ENCODE measurements at regions not wholly inside any gene's neighbourhood (a gene's known extent, or its start where the extent isn't known, plus 50 kb on each side); places are given as distances from the start of the nearest gene placed in this dataset.

GRCh38 chr10:33715303-33715975, 381.0 kb upstream of the NRP1 start:
- Histone ChIP-seq H3K79me2 (ENCODE audit: control insufficient read depth, insufficient read depth, low read length, poor library complexity) (no peaks in the 10 kb centered on the region), H3K4me2 (ENCODE audit: low read length) (no peak overlapping the region), H3K23ac (ENCODE audit: low read length) (no peak overlapping the region), H2BK120ac (ENCODE audit: insufficient read depth, low read length, poor library complexity) (no peak overlapping the region), H3K9me3 (ENCODE audit: insufficient read depth, low read depth, low read length) (no peaks in the 10 kb centered on the region), H2BK12ac (ENCODE audit: low read length) (no peak overlapping the region), H3K14ac (ENCODE audit: low read length) (no peak overlapping the region), H3K9ac (ENCODE audit: low read length) (no peak overlapping the region), H4K12ac (ENCODE audit: low read depth, low read length) (no peak overlapping the region), H3K27ac (ENCODE audit: low read depth, low read length) (no peak overlapping the region), H4K8ac (ENCODE audit: low read depth, low read length) (no peak overlapping the region), H3K79me1 (ENCODE audit: low read length) (no peaks in the 10 kb centered on the region), H4K91ac (ENCODE audit: low read depth, low read length) (no peak overlapping the region), H3K18ac (ENCODE audit: low read length) (no peak overlapping the region), H3K27me3 (ENCODE audit: insufficient read depth, low read length) (no peaks in the 10 kb centered on the region), H2BK5ac (ENCODE audit: low read depth, low read length, poor library complexity) (no peak overlapping the region), H3K4me1 (ENCODE audit: control insufficient read depth in 1 of 2, insufficient read depth in 2 of 2, low read length in 2 of 2) (no peaks in the 10 kb centered on the region), H3K36me3 (ENCODE audit: control insufficient read depth in 1 of 2, insufficient read depth in 2 of 2, low read length in 2 of 2) (no peaks in the 10 kb centered on the region), H2AK5ac (ENCODE audit: low read length) (no peak overlapping the region), H3K4ac (ENCODE audit: low read depth, low read length) (no peak overlapping the region), H2AFZ (ENCODE audit: insufficient read depth, low read length, poor library complexity) (no peak overlapping the region), H3K4me3 (ENCODE audit: low read depth, low read length) (no peak overlapping the region)
- WGBS (ENCODE audit: extremely low coverage, insufficient coverage, insufficient read length): no CpG with 5 or more reads among the region's 16 CpGs
- no peak for DNase-seq

DNA sequence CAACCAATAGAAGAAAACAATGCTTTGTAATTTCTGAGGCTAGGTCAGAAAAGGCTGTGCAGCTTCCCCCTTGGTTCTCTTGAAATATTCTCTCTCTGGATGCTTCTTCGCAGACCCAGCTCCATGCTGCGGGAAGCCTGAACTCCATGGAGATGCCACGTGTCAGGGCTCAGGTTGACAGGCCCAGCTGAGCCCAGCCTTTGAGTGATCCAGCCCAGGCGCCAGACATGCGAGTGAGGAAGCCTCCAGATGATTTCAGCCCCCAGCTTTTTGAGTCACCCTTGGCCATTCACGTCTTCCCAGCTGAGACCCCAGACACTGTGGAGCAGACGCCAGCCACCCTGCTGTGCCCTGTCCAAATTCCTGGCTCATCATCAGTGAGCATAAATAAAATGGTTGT, 378.4 kb upstream of the NRP1 start:
- Histone ChIP-seq H3K79me2 (ENCODE audit: control insufficient read depth, insufficient read depth, low read length, poor library complexity) (no peaks in the 10 kb centered on the region), H3K9ac (ENCODE audit: low read length) (no peak overlapping the region), H4K12ac (ENCODE audit: low read depth, low read length) (no peak overlapping the region), H3K27ac (ENCODE audit: low read depth, low read length) (no peak overlapping the region), H2BK5ac (ENCODE audit: low read depth, low read length, poor library complexity) (no peak overlapping the region), H3K4me2 (ENCODE audit: low read length) (no peak overlapping the region), H3K9me3 (ENCODE audit: insufficient read depth, low read depth, low read length) (no peaks in the 10 kb centered on the region), H4K91ac (ENCODE audit: low read depth, low read length) (no peak overlapping the region), H3K23ac (ENCODE audit: low read length) (no peak overlapping the region), H3K4ac (ENCODE audit: low read depth, low read length) (no peak overlapping the region), H3K14ac (ENCODE audit: low read length) (no peak overlapping the region), H2AK5ac (ENCODE audit: low read length) (no peak overlapping the region), H2AFZ (ENCODE audit: insufficient read depth, low read length, poor library complexity) (no peak overlapping the region), H3K4me1 (ENCODE audit: control insufficient read depth in 1 of 2, insufficient read depth in 2 of 2, low read length in 2 of 2) (no peaks in the 10 kb centered on the region), H2BK120ac (ENCODE audit: insufficient read depth, low read length, poor library complexity) (no peak overlapping the region), H3K79me1 (ENCODE audit: low read length) (no peaks in the 10 kb centered on the region), H2BK12ac (ENCODE audit: low read length) (no peak overlapping the region), H3K18ac (ENCODE audit: low read length) (no peak overlapping the region), H4K8ac (ENCODE audit: low read depth, low read length) (no peak overlapping the region), H3K36me3 (ENCODE audit: control insufficient read depth in 1 of 2, insufficient read depth in 2 of 2, low read length in 2 of 2) (no peaks in the 10 kb centered on the region), H3K4me3 (ENCODE audit: low read depth, low read length) (no peak overlapping the region), H3K27me3 (ENCODE audit: insufficient read depth, low read length) (no peaks in the 10 kb centered on the region)
- WGBS (ENCODE audit: extremely low coverage, insufficient coverage, insufficient read length): no CpG with 5 or more reads among the region's 7 CpGs
- no peak for DNase-seq

- H3K79me2 ChIP-seq (ENCODE audit: control insufficient read depth, insufficient read depth, low read length, poor library complexity): no peaks in the 10 kb centered on the region
- H3K27ac ChIP-seq (ENCODE audit: low read depth, low read length): no peak overlapping the region
- H2AFZ ChIP-seq (ENCODE audit: insufficient read depth, low read length, poor library complexity): no peak overlapping the region
- no peak for DNase-seq
- no peak overlapping the region for H2BK5ac ChIP-seq (ENCODE audit: low read depth, low read length, poor library complexity)
- no peak overlapping the region for H3K9ac ChIP-seq (ENCODE audit: low read length)
- H4K8ac ChIP-seq (ENCODE audit: low read depth, low read length): no peak overlapping the region
- H4K91ac ChIP-seq (ENCODE audit: low read depth, low read length): no peak overlapping the region
- H3K18ac ChIP-seq (ENCODE audit: low read length): no peak overlapping the region
- no peaks in the 10 kb centered on the region for H3K27me3 ChIP-seq (ENCODE audit: insufficient read depth, low read length)
- no peak overlapping the region for H3K23ac ChIP-seq (ENCODE audit: low read length)
- no peak overlapping the region for H3K4me3 ChIP-seq (ENCODE audit: low read depth, low read length)
- H3K36me3 ChIP-seq (ENCODE audit: control insufficient read depth in 1 of 2, insufficient read depth in 2 of 2, low read length in 2 of 2): no peaks in the 10 kb centered on the region
- H4K12ac ChIP-seq (ENCODE audit: low read depth, low read length): no peak overlapping the region
- H3K4ac ChIP-seq (ENCODE audit: low read depth, low read length): no peak overlapping the region
- no peaks in the 10 kb centered on the region for H3K79me1 ChIP-seq (ENCODE audit: low read length)
- H2BK12ac ChIP-seq (ENCODE audit: low read length): no peak overlapping the region
- no peak overlapping the region for H3K14ac ChIP-seq (ENCODE audit: low read length)
- no CpG with 5 or more reads among the region's 5 CpGs for WGBS (ENCODE audit: extremely low coverage, insufficient coverage, insufficient read length)
- H2AK5ac ChIP-seq (ENCODE audit: low read length): no peak overlapping the region
- no peak overlapping the region for H2BK120ac ChIP-seq (ENCODE audit: insufficient read depth, low read length, poor library complexity)
- no peak overlapping the region for H3K4me2 ChIP-seq (ENCODE audit: low read length)
- H3K4me1 ChIP-seq (ENCODE audit: control insufficient read depth in 1 of 2, insufficient read depth in 2 of 2, low read length in 2 of 2): peaks cover 0 to 4% of the 10 kb centered on the region in 2 experiments
- no peaks in the 10 kb centered on the region for H3K9me3 ChIP-seq (ENCODE audit: insufficient read depth, low read depth, low read length)
Measured at GRCh38 chr10:33710006-33710405, 375.5 kb upstream of the NRP1 start.

DNA sequence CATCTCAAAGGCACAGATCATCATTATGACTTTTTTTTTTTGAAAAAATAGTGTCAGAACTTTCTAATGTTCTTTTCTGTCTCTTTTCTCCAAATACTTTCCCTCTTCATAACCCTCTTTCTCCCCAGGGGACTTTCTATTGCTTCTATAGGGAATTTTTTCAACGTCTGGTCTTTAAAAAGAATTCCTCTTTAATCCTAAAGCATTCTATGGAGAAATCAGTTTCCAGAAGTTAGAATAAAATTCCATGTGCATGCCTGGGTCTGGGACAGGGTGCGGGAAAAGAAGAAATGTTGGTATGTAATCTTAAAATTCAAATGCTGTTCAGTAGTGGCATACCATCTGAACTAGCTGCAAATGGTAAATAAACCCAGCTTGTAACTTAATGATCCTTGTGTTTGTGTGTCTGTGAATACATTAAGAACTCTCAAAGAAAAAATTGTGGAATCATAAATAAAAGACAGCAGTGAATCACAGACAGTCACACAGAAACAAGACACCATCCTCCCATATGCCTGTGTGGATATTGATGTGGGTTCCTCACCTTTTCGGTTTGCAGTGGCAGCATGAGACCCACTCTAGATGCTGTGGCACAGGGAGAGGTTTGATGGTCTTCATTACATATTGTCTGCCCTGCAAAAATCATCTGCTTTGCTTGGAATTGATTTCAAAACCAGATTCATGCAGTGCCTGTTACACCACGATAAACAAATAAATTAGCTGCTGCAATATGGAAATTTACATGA, 374.7 kb upstream of the NRP1 start:
- H3K36me3 ChIP-seq (ENCODE audit: control insufficient read depth in 1 of 2, insufficient read depth in 2 of 2, low read length in 2 of 2): no peaks in the 10 kb centered on the region
- H3K4ac ChIP-seq (ENCODE audit: low read depth, low read length): no peak overlapping the region
- no peak overlapping the region for H2BK12ac ChIP-seq (ENCODE audit: low read length)
- H2BK120ac ChIP-seq (ENCODE audit: insufficient read depth, low read length, poor library complexity): no peak overlapping the region
- WGBS (ENCODE audit: extremely low coverage, insufficient coverage, insufficient read length): no CpG with 5 or more reads among the region's 4 CpGs
- H3K9me3 ChIP-seq (ENCODE audit: insufficient read depth, low read depth, low read length): no peaks in the 10 kb centered on the region
- no peak overlapping the region for H2BK5ac ChIP-seq (ENCODE audit: low read depth, low read length, poor library complexity)
- no peaks in the 10 kb centered on the region for H3K27me3 ChIP-seq (ENCODE audit: insufficient read depth, low read length)
- no peak overlapping the region for H3K27ac ChIP-seq (ENCODE audit: low read depth, low read length)
- no peaks in the 10 kb centered on the region for H3K79me2 ChIP-seq (ENCODE audit: control insufficient read depth, insufficient read depth, low read length, poor library complexity)
- H2AK5ac ChIP-seq (ENCODE audit: low read length): no peak overlapping the region
- no peak overlapping the region for H4K8ac ChIP-seq (ENCODE audit: low read depth, low read length)
- no peak overlapping the region for H3K14ac ChIP-seq (ENCODE audit: low read length)
- peaks cover 0 to 4% of the 10 kb centered on the region in 2 experiments for H3K4me1 ChIP-seq (ENCODE audit: control insufficient read depth in 1 of 2, insufficient read depth in 2 of 2, low read length in 2 of 2)
- no peaks in the 10 kb centered on the region for H3K79me1 ChIP-seq (ENCODE audit: low read length)
- no peak overlapping the region for H3K18ac ChIP-seq (ENCODE audit: low read length)
- H3K23ac ChIP-seq (ENCODE audit: low read length): no peak overlapping the region
- H2AFZ ChIP-seq (ENCODE audit: insufficient read depth, low read length, poor library complexity): no peak overlapping the region
- no peak overlapping the region for H3K9ac ChIP-seq (ENCODE audit: low read length)
- no peak overlapping the region for H4K91ac ChIP-seq (ENCODE audit: low read depth, low read length)
- no peak overlapping the region for H3K4me3 ChIP-seq (ENCODE audit: low read depth, low read length)
- DNase-seq: no peak
- H4K12ac ChIP-seq (ENCODE audit: low read depth, low read length): no peak overlapping the region
- H3K4me2 ChIP-seq (ENCODE audit: low read length): no peak overlapping the region

Data from trophoblast cell (in vitro differentiated cells and primary cell).